ENCODE measurements at regions not wholly inside any gene's neighbourhood (a gene's known extent, or its start where the extent isn't known, plus 50 kb on each side); places are given as distances from the start of the nearest gene placed in this dataset.

DNA sequence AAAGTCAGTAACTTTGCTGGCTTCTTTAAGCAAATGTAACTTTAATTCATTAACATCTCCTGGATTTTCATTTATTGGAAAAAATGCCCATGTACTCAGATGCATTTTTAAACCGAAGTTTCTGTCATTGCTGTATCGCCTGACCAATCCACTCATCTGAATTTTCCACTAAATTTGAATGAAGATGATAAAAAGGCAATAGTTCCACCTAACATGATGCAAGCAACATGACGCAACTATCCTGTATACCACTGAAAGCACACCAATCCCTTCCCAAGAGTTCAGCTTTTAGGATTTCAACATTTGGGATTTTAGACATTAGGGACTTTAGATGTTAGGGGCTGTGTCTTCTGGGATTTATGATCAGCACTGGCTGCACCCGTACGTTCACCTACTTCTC lies 215.6 kb downstream of the KIF4B start:
- TF ChIP-seq, protein P1, sequence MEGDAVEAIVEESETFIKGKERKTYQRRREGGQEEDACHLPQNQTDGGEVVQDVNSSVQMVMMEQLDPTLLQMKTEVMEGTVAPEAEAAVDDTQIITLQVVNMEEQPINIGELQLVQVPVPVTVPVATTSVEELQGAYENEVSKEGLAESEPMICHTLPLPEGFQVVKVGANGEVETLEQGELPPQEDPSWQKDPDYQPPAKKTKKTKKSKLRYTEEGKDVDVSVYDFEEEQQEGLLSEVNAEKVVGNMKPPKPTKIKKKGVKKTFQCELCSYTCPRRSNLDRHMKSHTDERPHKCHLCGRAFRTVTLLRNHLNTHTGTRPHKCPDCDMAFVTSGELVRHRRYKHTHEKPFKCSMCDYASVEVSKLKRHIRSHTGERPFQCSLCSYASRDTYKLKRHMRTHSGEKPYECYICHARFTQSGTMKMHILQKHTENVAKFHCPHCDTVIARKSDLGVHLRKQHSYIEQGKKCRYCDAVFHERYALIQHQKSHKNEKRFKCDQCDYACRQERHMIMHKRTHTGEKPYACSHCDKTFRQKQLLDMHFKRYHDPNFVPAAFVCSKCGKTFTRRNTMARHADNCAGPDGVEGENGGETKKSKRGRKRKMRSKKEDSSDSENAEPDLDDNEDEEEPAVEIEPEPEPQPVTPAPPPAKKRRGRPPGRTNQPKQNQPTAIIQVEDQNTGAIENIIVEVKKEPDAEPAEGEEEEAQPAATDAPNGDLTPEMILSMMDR (IDR thresholded peaks at IDR 0.05; ENCODE audit: low read depth, low read length, missing input control), result no peak
- no peak for TF ChIP-seq RAD21 (IDR thresholded peaks at IDR 0.05)
- TF ChIP-seq REST (IDR thresholded peaks at IDR 0.05), result no peak
- no peak for TF ChIP-seq YY1 (IDR thresholded peaks at IDR 0.05)
- no peak for TF ChIP-seq SP1 (IDR thresholded peaks at IDR 0.05)
- no peak for TF ChIP-seq ZBTB33 (IDR thresholded peaks at IDR 0.05)
- no peak for TF ChIP-seq MAX (IDR thresholded peaks at IDR 0.05)
- no peak for TF ChIP-seq HNF4A (conservative IDR thresholded peaks at IDR 0.05)
- TF ChIP-seq GABPA (IDR thresholded peaks at IDR 0.05 in 1 of 2, conservative IDR thresholded peaks at IDR 0.05 in 1 of 2), result no peak
- TF ChIP-seq FOXA1 (IDR thresholded peaks at IDR 0.05), result no peak
- no peak for TF ChIP-seq TAF1 (conservative IDR thresholded peaks at IDR 0.05)

Data from liver (tissue), 3 donors.